KOPT-K1 (cell line): ENCODE measurements at regions not wholly inside any gene's neighbourhood (a gene's known extent, or its start where the extent isn't known, plus 50 kb on each side); places are given as distances from the start of the nearest gene placed in this dataset.

ENCODE experiments used
- H3K27ac ChIP-seq: fragments of 200-600 bp; sonication (generic); 2 replicates; pipeline ENCODE4 v1.5.1; 2016; ENCODE audit warnings: antibody characterized with exemption, mild to moderate bottlenecking, low read depth, low read length; ENCODE audit not compliant: poor library complexity, severe bottlenecking
- H3K36me3 ChIP-seq: fragments of 200-600 bp; sonication (generic); 2 replicates; pipeline ENCODE4 v1.5.1; 2017; ENCODE audit warnings: antibody characterized with exemption, mild to moderate bottlenecking, low read length, moderate library complexity; ENCODE audit not compliant: insufficient read depth
- H3K9me3 ChIP-seq: fragments of 200-600 bp; sonication (generic); 2 replicates; pipeline ENCODE4 v1.5.1; 2017; ENCODE audit warnings: antibody characterized with exemption, low read length, mild to moderate bottlenecking; ENCODE audit not compliant: insufficient read depth, poor library complexity, severe bottlenecking

DNA sequence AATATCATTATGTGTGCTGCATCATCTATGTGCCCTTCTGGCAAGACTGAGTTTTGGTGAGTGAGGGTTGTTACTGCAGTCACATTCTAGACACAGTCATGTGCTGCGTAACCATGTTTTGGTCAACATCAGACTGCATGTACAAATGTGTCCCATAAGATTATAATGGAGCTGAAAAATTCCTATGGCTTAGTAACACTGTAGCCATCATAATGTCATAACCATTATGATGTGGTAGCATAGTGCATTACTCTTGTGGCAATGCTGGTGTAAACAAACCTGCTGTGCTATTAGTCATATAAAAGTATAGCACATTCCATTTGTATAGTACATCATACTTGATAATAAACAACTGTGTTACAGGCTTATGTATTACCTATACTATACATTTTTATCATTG, 198.1 kb upstream of the NUDT6 start:
- Histone ChIP-seq H3K27ac (no peak overlapping the region), H3K9me3 (no peaks in the 10 kb centered on the region), H3K36me3 (0 out of 2 replicates have a peak, but pooled peaks cover 2% of the 10 kb centered on the region)

GRCh38 chr4:123121241-123121907, 199.0 kb upstream of the NUDT6 start:
- Histone ChIP-seq H3K9me3 (no peaks in the 10 kb centered on the region), H3K27ac (no peak overlapping the region), H3K36me3 (no peaks in the 10 kb centered on the region)

DNA sequence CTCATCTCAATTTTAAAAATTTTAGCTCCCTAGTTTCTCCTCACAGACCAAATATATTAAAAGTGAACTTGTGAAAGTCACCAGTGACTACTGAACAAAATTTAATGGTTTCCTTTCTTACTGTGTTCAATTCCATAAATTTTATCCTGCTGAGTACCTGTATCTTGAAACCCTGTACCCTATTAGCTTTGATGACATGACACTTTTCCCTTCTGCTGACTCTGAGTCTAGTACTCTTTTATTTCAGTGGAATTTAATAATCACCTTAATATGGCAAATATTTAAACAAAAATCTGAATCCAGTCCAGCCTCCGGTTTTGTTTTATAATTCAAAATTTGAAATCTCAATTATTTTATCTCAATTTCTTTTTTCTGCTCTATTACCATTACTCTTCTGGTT, 203.1 kb upstream of the NUDT6 start:
- H3K27ac ChIP-seq: no peak overlapping the region
- H3K36me3 ChIP-seq: no peaks in the 10 kb centered on the region
- H3K9me3 ChIP-seq: no peaks in the 10 kb centered on the region

DNA sequence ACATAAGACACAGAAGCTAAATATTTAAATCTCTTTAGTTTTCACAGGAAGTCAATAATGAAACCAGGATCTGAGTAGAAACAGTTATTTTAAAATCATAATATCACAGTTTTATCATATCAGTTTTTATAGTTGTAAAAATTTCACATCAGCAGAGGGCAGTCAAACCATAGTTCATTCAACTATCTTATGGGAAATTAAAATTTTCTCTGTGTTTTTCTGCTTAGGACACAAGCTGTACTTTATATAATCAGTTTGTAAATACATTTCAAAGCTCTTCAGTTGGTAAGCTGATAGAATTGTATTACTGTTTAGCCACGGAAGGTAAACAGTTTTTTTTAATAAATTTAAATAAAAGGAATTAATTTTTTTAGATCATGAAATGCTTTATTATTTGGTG, 204.8 kb upstream of the NUDT6 start:
- Histone ChIP-seq H3K9me3 (no peaks in the 10 kb centered on the region), H3K36me3 (no peaks in the 10 kb centered on the region), H3K27ac (no peak overlapping the region)

- H3K9me3 ChIP-seq: no peaks in the 10 kb centered on the region
- H3K36me3 ChIP-seq: no peaks in the 10 kb centered on the region
- no peak overlapping the region for H3K27ac ChIP-seq
Observed at GRCh38 chr4:123127875-123128274, 205.5 kb upstream of the NUDT6 start.

DNA sequence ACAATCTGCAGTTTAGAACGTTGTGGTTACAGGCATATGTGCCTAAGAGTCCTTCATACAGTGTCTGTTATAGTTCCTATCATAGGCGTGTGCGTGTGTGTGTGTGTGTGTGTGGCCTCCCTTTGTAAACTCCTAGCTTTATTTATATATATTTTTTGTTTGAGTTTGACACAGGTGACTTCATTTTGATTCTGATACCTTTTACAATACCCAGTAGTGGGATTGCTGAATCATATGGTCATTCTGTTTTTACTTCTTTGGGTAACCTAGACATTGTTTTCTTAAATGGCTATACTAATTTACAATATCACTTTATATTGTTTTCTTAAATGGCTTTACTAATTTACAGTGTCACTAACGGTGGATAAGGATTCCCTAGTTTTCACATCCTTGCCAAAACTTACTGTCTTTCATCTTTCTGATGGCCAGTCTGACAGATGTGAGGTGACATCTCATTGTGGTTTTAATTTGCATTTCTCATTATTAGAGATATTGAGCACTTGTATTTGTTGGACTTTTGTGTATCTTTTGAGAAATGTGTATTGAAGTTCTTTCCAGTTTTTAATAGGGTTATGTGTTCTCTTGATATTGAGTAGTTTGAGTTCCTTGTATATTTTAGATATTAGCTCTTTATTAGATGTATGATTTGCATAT, 211.1 kb upstream of the NUDT6 start:
- H3K36me3 ChIP-seq: no peaks in the 10 kb centered on the region
- no peaks in the 10 kb centered on the region for H3K9me3 ChIP-seq
- no peak overlapping the region for H3K27ac ChIP-seq

- no peaks in the 10 kb centered on the region for H3K9me3 ChIP-seq
- H3K36me3 ChIP-seq: no peaks in the 10 kb centered on the region
- H3K27ac ChIP-seq: no peak overlapping the region
Observed at GRCh38 chr4:123144616-123145015, 222.2 kb upstream of the NUDT6 start.

- no peaks in the 10 kb centered on the region for H3K9me3 ChIP-seq
- H3K36me3 ChIP-seq: no peaks in the 10 kb centered on the region
- no peak overlapping the region for H3K27ac ChIP-seq
Observed at GRCh38 chr4:123158576-123158975, 236.2 kb upstream of the NUDT6 start.

GRCh38 chr4:123159479-123159878, 237.1 kb upstream of the NUDT6 start:
- no peaks in the 10 kb centered on the region for H3K9me3 ChIP-seq
- no peaks in the 10 kb centered on the region for H3K36me3 ChIP-seq
- no peak overlapping the region for H3K27ac ChIP-seq

DNA sequence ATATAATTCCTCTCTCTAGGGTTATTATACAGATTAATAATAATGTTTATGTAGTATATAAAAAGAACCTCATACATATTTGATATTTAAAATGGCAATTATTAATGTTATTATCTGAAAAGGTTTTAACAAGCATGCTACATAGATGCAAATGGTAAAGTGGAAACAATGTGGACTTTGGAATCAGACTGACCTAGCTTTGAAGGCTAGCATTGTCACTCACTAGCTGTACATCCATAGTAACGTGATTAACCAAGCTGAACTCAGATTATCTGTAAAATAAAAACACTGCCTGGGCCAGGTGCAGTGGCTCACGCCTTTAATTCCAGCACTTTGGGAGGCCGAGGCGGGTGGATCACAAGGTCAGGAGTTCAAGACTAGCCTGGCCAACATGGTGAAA, 233.7 kb upstream of the SPRY1 start:
- H3K27ac ChIP-seq: no peak overlapping the region
- H3K36me3 ChIP-seq: no peaks in the 10 kb centered on the region
- no peaks in the 10 kb centered on the region for H3K9me3 ChIP-seq

DNA sequence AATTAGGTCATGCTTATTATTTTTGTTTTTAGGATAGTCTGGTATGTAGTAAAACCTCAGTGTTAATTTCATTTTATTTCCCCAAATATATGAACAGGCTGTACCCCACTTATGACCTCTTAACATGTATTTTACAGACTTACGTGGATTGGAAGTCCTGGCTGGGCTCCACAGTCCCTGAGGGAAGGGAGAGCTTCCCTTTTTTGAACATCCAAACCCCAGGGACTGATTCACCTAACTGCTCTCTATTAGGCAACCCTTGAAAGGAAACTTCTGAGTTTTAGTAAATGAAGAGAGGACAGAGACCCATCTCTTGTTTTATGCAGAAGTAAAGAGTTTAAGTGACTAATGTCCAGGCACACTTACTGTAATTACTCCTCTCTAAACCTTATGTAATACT, 233.1 kb upstream of the SPRY1 start:
- Histone ChIP-seq H3K27ac (no peak overlapping the region), H3K36me3 (no peaks in the 10 kb centered on the region), H3K9me3 (no peaks in the 10 kb centered on the region)

DNA sequence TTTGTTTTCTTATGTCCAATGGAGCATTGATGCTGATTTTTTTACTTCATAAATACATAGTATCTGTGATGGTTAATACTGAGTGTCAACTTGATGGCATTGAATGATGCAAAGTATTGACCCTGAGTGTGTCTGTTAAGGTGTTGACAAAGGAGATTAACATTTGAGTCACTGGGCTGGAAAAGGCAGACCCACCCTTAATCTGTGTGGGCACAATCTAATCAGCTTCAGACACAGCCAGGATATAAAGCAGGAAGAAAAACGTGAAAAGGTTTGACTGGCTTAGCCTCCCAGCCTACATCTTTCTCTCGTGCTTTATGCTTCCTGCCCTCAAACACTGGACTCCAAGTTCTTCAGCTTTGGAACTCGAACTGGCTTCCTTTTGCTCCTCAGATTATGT, 230.6 kb upstream of the SPRY1 start:
- Histone ChIP-seq H3K36me3 (no peaks in the 10 kb centered on the region), H3K9me3 (no peaks in the 10 kb centered on the region)

GRCh38 chr4:123167931-123168330, 228.7 kb upstream of the SPRY1 start:
- Histone ChIP-seq H3K9me3 (no peaks in the 10 kb centered on the region), H3K27ac (no peak overlapping the region), H3K36me3 (no peaks in the 10 kb centered on the region)

More for the DNA sequence above, 230.6 kb upstream of the SPRY1 start:
- H3K27ac ChIP-seq: no peak overlapping the region

DNA sequence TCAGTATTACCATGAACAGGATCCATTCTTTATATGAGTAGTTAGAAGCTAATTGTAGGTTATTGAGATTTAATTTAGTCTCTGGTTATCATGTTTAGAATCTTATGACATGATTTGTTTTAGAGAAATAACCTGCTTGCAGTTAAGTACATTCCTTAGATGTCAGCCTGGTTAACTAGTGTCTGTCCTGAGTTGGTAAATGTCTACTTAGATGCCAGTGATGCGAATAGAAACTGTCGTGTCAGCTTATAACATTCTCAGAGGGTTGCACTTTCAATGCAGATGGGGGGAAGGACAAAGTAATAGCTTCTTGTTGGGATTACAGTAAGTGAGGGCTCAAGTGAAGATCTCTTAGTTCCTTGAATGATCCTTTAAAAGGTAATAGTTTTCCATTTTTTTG, 227.8 kb upstream of the SPRY1 start:
- peaks cover 2% of the 10 kb centered on the region for H3K9me3 ChIP-seq
- H3K36me3 ChIP-seq: no peaks in the 10 kb centered on the region
- no peak overlapping the region for H3K27ac ChIP-seq

- no peaks in the 10 kb centered on the region for H3K36me3 ChIP-seq
- H3K27ac ChIP-seq: no peak overlapping the region
- peaks cover 3% of the 10 kb centered on the region for H3K9me3 ChIP-seq
Observed at GRCh38 chr4:123170843-123171242, 225.8 kb upstream of the SPRY1 start.

GRCh38 chr4:123176605-123177004, 220.0 kb upstream of the SPRY1 start:
- Histone ChIP-seq H3K9me3 (peaks cover 3% of the 10 kb centered on the region), H3K36me3 (no peaks in the 10 kb centered on the region), H3K27ac (no peak overlapping the region)
